HG02885 (cell line): ENCODE measurements at regions not wholly inside any gene's neighbourhood (a gene's known extent, or its start where the extent isn't known, plus 50 kb on each side); places are given as distances from the start of the nearest gene placed in this dataset.
"Not testable (repeated sequence)": the region's sequence is repeated elsewhere in the genome, so short reads cannot be mapped to it uniquely, and the experiment has no call there.

ENCODE experiments used
- ATAC-seq: cut with Tn5 transposase; IDR thresholded peaks from one replicate; pipeline ENCODE4 v1.9.1; 2021; ENCODE audit warnings: mild to moderate bottlenecking; ENCODE audit not compliant: unreplicated experiment, poor library complexity

DNA sequence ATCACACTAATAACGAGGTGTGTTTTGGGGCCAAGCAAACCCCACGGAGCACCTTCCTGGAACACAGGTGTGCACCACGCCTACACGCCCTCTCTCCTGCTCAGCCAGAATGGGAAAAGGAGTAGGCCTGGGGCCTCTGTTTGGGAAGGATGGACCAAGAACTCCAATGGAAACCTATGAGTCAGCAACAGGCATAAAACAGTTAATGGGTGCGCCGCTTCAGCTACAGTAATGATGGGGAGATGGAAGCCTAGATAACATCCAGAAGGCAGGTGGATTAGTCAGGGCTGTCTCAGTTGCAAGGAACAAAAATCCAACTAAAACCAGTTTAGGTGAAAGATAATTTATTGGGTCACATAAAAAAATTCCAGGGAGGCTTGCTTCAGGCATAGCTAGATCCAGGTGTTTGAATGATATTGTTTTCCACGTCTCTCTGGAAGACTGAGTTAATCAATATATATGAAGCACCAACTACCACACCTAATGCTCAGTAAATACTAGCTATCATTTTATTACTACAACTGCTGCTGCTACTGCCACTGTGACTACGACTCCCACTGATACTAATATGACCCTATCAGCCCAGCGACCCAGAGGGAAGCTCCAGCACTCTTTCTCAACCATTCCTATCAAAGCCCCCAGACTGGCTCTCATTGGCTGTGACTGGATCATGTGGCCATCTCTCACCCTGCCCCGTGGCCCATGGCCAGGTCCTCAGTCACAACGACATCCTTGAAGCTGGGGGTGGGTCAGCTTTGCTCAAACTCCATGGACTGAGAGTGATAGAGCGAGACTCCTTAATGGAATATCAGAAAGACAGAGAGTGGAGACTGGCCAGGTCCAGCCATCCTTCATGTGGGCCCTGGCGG lies 155.2 kb upstream of the PTPN1 start:
- ATAC-seq: no peak

DNA sequence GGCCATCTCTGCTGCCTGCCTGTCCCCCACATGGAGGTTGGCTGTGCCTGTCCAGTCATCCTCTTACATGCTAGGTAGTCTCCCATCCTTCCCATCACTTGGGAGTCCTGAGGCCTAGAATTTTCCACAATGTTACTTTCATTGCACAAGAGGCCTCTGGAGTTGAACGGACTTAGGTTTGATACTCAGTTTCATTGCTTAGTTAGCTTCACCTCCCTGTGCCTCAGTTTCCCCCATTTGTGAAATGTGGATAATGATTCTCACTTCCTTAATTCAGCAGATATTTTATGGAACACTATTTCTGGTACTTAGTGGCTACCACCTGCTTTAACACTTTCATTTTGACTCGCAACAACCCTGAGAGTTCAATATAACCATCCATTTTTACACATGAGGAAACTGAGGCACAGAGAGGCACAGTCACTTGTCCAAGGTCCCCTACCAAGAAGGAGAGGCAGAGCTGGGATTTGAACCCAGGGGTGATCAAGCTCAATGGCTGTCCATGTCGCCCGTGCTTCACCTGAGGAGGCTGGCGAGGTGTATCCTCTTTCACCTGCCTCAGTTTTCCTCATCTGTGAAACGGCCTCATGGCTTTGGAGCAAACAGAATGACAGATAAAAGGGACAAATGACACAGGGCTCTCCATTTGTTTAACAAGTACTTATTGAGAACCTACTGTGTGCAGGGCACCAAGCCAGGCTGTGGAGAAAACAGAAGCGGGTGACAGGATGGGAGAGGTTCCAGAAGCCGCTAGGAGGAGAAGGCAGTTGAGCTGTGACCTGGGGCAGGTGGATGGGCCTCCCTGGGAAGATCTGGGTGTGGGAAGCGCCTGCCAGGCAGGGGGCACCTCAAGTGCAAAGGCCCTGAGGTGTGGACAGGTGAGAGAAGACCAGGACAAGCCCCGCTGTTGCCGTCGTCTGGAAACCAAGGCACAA lies 154.3 kb upstream of the PTPN1 start:
- ATAC-seq: no peak

DNA sequence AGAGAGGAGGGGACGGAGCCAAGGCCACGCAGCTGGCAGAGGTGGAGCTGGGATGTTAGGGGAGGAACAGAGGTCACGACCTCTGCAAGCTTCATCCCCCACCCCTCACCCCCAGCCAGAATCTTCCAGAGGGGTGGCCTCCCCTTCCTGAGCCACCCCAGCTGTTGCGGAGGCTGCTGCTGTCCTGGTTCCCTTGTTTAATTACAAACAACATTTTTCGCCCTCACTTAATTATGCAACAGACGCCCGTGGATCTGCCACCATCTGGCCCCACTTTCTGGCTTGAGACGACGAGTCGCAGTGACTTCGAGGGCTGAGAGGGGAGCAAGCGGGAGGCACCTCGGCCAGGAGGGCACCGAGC lies 153.7 kb upstream of the PTPN1 start:
- no peak for ATAC-seq

DNA sequence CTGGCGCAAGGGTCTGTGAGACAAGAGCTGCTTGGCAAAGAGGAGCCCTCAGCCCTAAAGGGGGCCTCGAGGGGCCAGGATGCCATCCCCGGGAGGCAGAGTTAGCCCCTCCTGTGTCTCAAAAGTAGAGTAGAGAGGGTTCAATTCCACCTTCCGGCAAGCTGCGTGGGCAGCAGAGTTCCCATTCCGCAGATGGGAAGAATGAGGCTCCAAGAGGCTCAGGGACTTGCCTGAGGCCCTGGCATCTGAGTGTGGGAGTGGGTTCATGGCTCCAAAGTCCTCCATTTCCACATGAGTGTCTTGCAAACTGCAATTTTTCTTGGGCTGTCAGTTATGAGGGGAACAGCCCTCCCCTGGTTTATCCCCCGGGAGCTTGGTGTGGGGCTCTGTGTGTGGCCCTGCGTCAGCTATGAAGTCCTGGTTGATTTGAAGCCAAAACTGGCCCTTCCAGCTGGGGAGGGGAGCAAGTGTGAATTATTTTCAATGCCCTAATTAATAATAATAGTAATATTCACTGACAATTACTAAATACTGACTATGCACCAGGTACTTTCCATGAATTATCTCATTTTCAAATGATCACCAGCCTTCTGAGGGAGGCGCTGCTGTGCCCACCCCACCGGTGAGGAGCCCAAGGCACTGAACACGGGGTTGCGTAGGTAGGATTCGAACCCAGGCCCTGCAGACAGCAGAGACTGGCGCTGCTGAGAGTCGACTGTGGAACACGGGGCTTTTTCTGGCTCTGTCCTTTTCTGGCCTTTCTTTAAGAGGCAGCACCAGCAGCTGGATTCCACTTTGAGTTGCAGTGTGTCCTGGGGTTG lies 153.0 kb upstream of the PTPN1 start:
- no peak for ATAC-seq

DNA sequence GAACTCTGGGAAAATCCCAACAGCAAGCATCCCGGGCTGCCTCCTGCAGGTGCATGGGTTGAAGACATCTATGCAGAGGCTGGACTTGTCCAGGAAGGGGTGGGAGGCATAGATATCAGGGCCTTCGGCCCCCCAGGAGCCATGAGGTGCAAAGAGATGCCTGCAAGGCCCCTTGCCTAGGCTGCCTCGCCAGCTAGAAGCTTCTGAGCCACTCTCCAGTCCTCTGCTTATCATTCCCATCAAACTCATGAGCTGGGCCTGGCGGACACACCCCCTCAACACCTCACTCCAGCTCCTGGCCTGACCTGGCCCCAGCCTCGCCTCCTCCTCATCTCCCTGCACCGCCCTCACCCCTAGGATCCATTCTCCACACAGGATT lies 152.4 kb upstream of the PTPN1 start:
- no peak for ATAC-seq

DNA sequence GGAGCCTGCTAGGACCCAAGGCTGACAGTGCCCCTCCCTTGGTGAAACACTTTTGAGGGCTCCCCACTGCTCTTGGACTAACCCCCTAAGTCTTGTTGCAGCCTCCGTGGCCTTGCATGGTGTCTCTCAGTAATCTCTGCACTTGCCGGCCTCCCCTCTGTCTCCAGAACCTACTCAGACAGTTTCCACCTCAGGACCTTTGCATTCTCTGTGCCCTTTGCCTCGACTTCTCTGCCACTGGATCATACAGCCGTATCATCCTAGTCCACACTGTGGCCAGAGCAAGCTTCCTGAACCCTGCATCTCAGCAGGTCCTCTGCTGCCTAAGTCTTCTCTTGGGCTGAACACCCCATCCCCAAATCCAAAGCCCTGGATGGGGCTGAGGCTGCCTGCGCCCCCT lies 152.0 kb upstream of the PTPN1 start:
- no peak for ATAC-seq

DNA sequence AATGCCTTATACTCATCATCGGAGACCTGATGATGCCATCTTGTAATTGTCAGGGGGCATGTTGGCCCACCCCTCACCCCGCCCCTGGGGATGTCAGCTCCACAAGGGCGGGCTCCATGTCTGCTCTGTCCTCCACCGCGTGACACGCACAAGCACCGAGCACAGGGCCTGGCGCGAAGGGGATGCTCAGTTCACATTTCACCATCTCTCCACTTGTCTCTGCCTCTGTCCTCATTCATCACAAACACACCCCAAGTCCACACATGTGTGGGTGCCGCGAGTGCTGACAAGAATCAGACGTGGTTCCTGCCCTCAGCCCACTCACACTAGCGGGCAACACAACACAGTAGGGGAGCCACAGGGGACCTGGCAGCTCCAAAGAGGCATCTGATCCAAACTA lies 151.2 kb upstream of the PTPN1 start:
- no peak for ATAC-seq

DNA sequence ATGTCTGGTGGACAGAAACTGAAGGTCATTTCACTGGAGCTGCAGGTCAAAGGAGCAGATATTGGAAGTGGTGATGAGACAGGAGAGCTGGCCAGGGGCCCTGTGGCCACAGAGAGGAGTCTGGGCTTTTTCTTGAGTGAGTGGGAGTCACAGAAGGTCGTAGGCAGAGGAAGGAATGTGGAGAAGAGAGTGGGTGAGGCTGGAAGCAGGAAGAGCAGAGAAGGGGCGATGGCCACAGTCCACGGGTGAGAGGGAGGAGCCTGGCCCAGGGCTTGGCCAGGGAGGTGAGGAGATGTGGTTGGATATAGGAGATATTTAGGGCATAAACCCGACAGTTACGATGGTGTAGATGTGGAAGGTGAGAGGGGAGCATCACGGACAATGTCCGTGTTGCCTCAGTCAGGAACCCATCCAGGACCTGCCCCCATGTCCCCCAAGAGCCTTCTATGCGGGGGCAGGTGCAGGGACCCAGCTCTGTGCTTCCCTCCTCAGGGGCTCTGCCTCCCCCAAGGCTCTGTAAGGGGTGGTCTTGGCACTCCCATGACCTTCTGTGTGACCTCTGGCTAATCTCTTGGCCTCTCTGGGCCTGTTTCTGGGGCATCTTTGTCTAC lies 150.5 kb upstream of the PTPN1 start:
- no peak for ATAC-seq

DNA sequence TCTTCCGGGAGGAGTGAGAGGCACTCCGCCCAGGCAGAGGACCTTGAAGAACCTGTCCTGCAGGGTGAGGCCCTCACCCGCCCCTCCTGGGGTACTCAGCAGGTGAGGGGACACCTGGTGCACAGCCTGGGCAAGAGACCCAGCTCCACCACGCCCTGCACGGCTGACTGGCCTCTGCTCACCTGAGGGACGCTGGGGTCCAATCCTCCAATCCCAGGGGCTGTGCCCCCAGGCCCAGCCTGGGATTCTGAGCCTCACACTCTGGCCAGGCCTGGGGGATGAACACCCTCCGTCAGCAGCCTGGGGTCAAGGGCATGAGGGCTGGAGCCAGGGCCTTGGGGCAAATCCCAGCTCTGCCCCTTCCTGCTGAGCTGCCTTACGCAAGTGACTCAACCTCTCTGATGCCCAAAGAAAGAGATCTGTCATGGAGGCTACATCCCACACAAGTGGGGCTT lies 149.9 kb upstream of the PTPN1 start:
- no peak for ATAC-seq

DNA sequence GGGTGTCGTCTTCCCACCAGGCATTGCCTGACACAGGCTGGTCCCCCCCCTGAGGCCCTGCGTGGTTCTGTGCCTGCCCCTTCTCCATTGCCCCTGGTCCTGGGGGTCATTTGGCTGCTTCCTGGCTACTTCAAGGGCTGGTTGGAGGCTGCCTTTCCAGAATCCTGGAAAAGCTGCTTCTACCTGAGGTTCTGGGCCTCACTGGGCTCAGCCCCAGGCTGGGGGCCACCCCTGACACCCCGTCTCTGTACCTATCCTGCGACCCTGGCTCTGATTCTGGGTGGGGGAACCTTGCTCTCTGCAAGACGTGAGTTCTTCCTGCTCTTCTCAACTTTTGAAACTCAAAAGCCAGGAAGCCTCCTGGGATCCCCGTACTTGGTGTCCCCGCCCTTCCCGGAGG lies 149.3 kb upstream of the PTPN1 start:
- ATAC-seq: no peak

DNA sequence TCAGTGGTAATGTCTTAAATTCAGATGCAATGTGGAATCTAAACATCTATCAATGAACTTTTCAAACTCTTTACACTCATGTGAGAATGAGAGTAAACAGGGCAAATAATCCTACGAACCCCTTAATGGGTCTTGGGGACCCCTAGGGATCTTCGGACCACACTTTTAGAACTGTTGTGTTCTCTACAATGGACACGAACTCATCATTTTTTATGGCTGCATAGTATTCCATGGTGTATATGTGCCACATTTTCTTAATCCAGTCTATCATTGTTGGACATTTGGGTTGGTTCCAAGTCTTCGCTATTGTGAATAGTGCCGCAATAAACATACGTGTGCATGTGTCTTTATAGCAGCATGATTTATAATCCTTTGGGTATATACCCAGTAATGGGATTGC lies 148.0 kb upstream of the PTPN1 start:
- not testable (repeated sequence) for ATAC-seq

DNA sequence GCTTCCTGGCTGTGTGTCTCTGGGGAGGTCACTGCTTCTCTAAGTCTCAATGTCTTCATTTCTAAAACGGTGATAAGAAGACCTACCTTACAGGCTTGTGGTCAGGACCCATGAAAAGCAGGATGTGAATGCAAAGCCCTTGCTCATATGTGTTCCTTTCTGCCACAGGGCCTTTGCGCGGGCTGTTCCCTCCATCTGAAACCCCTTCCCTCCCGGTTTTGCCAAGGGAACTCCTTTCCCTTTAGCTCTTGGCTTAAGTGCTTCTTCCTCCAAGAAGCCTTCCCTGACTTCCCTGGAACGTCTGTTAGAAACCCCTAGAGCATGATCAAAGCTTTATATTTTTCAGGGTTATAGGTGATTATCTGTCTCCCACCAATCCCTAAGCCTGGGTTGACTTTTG lies 147.2 kb upstream of the PTPN1 start:
- ATAC-seq: no peak

DNA sequence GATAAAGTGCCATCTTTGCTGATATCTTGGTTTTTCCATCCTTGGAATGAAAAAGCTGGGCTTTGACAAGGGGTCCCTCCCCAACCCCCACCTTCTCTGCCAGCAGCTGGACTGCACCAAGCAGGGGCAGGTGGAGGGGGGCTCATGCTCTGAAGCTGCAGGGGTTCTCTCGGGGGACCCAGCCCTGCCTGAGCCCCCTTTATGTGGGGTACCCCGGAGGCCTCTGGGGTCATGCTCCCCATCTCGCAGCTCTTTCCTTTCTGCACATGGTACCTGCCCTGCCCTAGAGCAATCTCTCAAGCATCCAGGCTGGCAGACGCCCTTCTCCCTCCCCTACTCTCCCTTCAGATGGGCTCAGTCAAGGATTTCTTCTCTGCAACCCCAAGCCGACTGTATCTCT lies 146.7 kb upstream of the PTPN1 start:
- no peak for ATAC-seq

DNA sequence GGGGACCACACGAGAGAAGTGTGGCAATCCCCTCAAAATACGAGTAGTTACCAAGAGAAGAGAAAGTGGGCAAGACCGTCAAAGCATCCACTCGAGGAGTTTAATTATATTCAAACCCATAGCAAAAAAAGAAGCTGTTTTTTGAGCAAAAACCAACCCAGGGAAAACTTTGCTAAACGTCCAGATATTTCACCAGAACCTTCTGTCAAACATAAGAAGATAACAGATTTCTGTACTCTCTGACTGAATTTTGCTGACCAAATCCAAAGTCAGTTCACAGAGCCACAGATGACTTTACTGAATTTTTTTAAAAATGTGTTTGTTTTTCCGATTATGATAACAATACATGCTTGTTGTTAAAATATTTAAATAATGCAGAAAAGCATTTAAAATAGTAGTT lies 145.6 kb upstream of the PTPN1 start:
- ATAC-seq: no peak

DNA sequence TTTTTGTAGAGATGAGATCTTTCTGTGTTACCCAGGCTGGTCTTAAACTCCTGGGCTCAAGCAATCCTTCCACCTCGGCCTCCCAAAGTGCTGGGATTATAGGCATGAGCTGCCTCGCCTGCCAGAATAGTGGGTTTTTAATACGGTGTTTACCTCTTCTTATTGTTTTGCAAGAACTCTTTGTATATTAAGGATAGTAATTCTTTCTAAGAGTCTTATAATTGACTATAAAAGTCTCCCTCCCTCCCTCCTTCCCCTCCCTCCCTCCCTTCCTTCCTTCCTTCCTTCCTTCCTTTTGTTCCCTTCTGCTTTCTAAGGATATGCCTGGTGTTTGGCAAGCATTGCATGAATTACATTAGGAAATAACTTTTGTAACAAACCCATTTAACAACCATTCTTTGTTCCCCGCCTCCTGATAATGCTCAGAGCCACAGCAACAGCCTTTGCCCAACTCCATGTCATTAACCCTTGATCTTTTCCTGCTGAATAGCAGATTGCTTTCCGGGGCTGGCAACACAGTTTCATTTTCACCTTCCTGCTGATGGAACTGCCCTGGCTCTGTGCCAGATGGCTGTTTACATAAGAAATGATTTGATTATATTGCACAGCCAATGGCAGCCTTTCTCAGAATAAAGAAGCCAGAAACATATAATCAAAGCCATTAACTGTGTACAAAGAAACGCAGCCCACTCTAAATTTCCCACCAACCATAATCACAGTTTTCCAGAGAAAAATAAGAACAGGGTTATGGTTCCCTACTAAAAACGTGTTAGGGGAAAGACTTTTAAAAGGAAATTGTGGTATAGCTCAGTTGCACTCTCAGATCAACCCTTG lies 143.7 kb upstream of the PTPN1 start:
- no peak for ATAC-seq

DNA sequence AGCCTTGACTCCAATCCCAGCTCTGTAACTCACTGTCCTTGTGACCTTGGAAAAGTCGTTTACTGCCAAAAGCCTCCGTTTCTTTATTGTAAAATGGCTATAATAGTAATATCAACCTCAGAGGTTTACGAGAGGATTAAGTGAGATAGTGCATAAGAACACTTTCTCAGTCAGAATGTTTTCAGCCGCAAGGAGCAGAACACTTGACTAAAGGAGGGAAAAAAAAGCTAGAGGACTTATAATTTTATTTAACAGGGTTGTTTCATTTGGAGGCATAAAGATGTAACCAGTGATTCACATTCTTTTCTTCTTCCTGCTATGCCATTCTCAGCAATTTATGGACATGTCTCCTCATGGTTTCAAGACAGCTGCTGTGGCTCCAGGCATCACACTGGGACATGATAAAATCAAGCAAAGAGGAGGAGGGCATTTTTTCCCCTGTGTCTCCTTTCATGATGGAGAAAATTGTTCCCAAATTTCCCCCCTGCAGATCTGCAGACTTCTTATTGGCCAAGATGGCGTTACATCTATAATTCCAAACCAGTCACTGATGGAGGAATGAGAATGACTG lies 143.0 kb upstream of the PTPN1 start:
- ATAC-seq: no peak

DNA sequence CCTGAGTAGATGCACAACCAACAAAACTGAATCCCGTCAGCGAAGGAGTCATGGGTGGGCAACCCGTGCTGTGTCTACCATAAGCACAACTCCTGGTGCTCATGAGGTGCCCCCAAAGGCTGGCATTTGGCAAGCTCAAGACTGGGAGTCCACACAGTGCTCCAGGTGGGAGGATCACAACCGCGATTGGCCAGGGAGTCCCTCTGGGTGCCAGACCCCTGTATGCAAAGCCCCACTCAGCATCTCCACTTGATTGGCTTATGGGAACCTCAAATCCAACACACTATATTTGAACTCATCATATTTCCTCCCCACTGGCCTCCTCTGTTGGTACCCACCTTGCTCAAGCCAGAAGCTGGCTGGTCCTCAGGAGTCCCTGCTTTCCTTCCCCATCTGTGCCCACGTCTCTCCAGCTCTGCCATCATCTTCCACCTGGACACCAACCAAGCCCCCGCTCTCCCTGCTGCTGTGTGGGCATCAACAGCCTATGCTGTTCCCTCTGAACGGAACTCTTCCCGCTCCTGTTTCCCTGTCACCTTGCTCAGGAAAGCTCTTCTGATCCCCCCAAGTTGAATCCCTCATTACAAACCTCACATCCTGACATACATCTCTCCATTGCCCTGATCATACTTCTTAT lies 142.3 kb upstream of the PTPN1 start:
- ATAC-seq: no peak

DNA sequence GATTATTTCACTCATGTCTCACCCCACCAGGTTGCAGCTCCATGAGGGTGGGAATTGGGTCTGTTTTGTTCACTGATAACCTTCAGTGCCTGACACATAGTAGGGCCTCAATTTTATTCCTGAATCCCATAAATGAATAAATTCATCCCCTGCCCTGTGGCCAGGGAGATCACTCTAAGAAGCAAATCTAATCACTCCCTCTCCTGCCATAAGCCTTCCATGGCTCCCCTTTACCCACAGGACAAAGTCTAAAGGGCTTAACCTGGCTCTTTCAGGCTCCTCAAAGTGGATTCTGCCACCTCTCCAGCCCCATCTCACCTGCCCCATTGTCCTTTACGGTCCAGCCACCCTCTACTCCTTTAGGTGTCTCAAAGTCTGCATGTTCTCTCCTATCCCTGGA lies 141.8 kb upstream of the PTPN1 start:
- ATAC-seq: no peak

DNA sequence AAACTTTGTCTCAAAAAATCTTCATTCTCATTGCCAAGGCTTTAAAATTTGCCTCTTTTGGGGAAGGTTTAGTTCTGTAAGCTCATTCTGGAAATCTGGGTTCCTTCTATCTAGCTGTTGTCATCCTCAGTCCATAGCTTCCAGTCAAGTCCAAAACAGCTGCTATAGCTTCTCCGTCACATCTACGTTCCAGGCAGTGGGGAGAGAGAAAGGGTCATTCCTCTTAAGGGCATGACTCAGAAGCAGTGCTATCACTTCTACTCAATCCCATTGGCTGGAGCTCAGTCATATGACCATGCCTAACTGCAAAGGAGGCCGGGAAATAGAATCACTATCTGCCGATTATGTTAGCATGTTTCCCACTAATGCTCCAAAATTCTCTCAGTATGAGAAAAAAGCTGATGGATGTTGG lies 141.4 kb upstream of the PTPN1 start:
- no peak for ATAC-seq
